GM12892 (cell line): ENCODE measurements at regions not wholly inside any gene's neighbourhood (a gene's known extent, or its start where the extent isn't known, plus 50 kb on each side); places are given as distances from the start of the nearest gene placed in this dataset.

Experiments used
- POLR2A ChIP-seq: IDR thresholded peaks from 2 replicates; pipeline ENCODE4 v1.6.1; 2011; ENCODE audit warnings: low read depth, low read length, control low read depth
- POLR2AphosphoS5 ChIP-seq: IDR thresholded peaks from 2 replicates; pipeline ENCODE4 v1.6.1; 2011; ENCODE audit warnings: low read depth, low read length, control low read depth
- TAF1 ChIP-seq: IDR thresholded peaks from 2 replicates; pipeline ENCODE4 v1.6.1; 2011; ENCODE audit warnings: low read depth, mild to moderate bottlenecking, control low read depth, low read length, borderline replicate concordance

GRCh38 chr18:51316677-51317076 is 119.2 kb upstream of the MEX3C start:
- no peak for TF ChIP-seq TAF1
- TF ChIP-seq POLR2A: no peak
- TF ChIP-seq POLR2AphosphoS5: no peak
